Glomerular visceral epithelial cell (primary cell): ENCODE measurements at regions not wholly inside any gene's neighbourhood (a gene's known extent, or its start where the extent isn't known, plus 50 kb on each side); places are given as distances from the start of the nearest gene placed in this dataset.

Experiments used
- DNase-seq: peaks from one replicate; pipeline ENCODE4 v3.0.0-alpha.2; 2016; ENCODE audit errors: extremely low spot score

- DNase-seq: no peak
These were observed 261.9 kb downstream of the SNX10 start for GRCh38 chr7:26553582-26553981.

- DNase-seq: no peak
These were observed 263.3 kb downstream of the SNX10 start for GRCh38 chr7:26554952-26555351.

- no peak for DNase-seq
These were observed 264.6 kb downstream of the SNX10 start for GRCh38 chr7:26556061-26556881.

GRCh38 chr7:26560526-26561256 lies 269.0 kb downstream of the SNX10 start:
- DNase-seq: no peak

- DNase-seq: no peak
These were observed 271.2 kb downstream of the SNX10 start for GRCh38 chr7:26562841-26563240.

- DNase-seq: no peak
These were observed 271.7 kb downstream of the SNX10 start for GRCh38 chr7:26563406-26563805.

GRCh38 chr7:26567266-26567665 lies 275.6 kb downstream of the SNX10 start:
- DNase-seq: no peak

GRCh38 chr7:26574476-26574875 lies 282.8 kb downstream of the SNX10 start:
- no peak for DNase-seq

- DNase-seq: no peak
These were observed 284.3 kb downstream of the SKAP2 start for GRCh38 chr7:26580064-26580591.

- no peak for DNase-seq
These were observed 283.7 kb downstream of the SKAP2 start for GRCh38 chr7:26580711-26581110.

- DNase-seq: no peak
These were observed 281.2 kb downstream of the SKAP2 start for GRCh38 chr7:26583094-26583648.

- DNase-seq: no peak
These were observed 280.1 kb downstream of the SKAP2 start for GRCh38 chr7:26584326-26584725.

GRCh38 chr7:26584987-26585665 lies 279.3 kb downstream of the SKAP2 start:
- DNase-seq: no peak

GRCh38 chr7:26587536-26587935 lies 276.9 kb downstream of the SKAP2 start:
- DNase-seq: no peak

GRCh38 chr7:26588511-26588910 lies 275.9 kb downstream of the SKAP2 start:
- DNase-seq: no peak

- DNase-seq: no peak
These were observed 273.7 kb downstream of the SKAP2 start for GRCh38 chr7:26590709-26591108.

GRCh38 chr7:26592011-26592410 lies 272.4 kb downstream of the SKAP2 start:
- no peak for DNase-seq

- DNase-seq: no peak
These were observed 271.0 kb downstream of the SKAP2 start for GRCh38 chr7:26593393-26593792.

- no peak for DNase-seq
These were observed 270.5 kb downstream of the SKAP2 start for GRCh38 chr7:26593896-26594295.

- no peak for DNase-seq
These were observed 269.8 kb downstream of the SKAP2 start for GRCh38 chr7:26594553-26594952.

GRCh38 chr7:26598867-26599266 lies 265.5 kb downstream of the SKAP2 start:
- no peak for DNase-seq

- no peak for DNase-seq
These were observed 264.4 kb downstream of the SKAP2 start for GRCh38 chr7:26599982-26600381.
